ENCODE measurements at regions not wholly inside any gene's neighbourhood (a gene's known extent, or its start where the extent isn't known, plus 50 kb on each side); places are given as distances from the start of the nearest gene placed in this dataset.
A peak's percentile ranks its signal among the peaks of the same experiment; 100 is the strongest.
"Not testable (repeated sequence)": the region's sequence is repeated elsewhere in the genome, so short reads cannot be mapped to it uniquely, and the experiment has no call there.

DNA sequence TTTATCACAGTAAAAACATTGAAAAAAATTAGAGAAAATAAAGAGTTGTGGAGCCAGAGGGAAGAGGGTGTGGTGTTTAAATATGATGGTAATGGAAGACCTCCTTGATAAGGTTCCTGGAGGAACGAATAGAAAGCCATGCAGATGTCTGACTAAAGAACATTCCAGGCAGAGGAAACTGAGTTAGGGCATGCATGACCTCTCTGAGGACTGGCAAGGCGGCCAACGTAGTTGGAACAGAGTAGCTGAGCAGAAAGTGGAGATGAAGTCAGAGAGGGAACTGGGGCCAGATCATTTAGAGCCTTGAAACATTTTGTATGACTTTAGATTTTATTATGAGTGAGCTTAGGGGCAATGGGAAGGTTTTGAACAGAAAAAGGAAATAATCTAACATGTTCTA, 377.5 kb downstream of the HLX start:
- peaks cover 39% of the 10 kb centered on the region for H3K9me3 Mint-ChIP-seq
- H3K36me3 Mint-ChIP-seq (ENCODE audit: low read depth), result peaks cover 3% of the 10 kb centered on the region
- TF ChIP-seq CTCF (IDR thresholded peaks at IDR 0.05; ENCODE audit: unreplicated experiment in 3 of 3), result no peak
- no peaks in the 10 kb centered on the region for H3K4me1 Mint-ChIP-seq
- H3K27me3 Mint-ChIP-seq (ENCODE audit: low read depth), result peaks cover 6% of the 10 kb centered on the region
- no peak overlapping the region for H3K27ac Mint-ChIP-seq
- H3K4me3 Mint-ChIP-seq, result no peak overlapping the region

DNA sequence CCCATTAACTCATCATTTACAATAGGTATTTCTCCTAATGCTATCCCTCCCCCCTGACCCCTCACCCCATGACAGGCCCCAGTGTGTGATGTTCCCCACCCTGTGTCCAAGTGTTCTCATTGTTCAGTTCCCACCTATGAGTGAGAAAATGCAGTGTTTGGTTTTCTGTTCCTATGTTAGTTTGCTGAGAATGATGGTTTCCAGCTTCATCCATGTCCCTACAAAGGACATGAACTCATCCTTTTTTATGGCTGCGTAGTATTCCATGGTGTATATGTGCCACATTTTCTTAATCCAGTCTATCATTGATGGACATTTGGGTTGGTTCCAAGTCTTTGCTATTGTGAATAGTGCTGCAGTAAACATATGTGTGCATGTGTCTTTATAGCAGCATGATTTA, 378.3 kb downstream of the HLX start:
- H3K9me3 Mint-ChIP-seq, result peaks cover 40% of the 10 kb centered on the region
- H3K4me1 Mint-ChIP-seq; H3K4me3 Mint-ChIP-seq; H3K27ac Mint-ChIP-seq; H3K36me3 Mint-ChIP-seq (ENCODE audit: low read depth); H3K27me3 Mint-ChIP-seq (ENCODE audit: low read depth): not testable (repeated sequence)

GRCh38 chr1:221262677-221263076, 383.4 kb downstream of the HLX start:
- not testable (repeated sequence) for H3K27me3 Mint-ChIP-seq (ENCODE audit: low read depth); H3K4me3 Mint-ChIP-seq; H3K36me3 Mint-ChIP-seq (ENCODE audit: low read depth); H3K27ac Mint-ChIP-seq
- Mint-ChIP-seq H3K9me3 (peaks cover 35% of the 10 kb centered on the region), H3K4me1 (peaks cover 19% of the 10 kb centered on the region)

GRCh38 chr1:221263831-221264767, 384.9 kb downstream of the HLX start:
- Mint-ChIP-seq H3K27me3 (ENCODE audit: low read depth) (no peaks in the 10 kb centered on the region), H3K4me3 (no peak overlapping the region), H3K9me3 (peaks cover 24% of the 10 kb centered on the region), H3K36me3 (ENCODE audit: low read depth) (peaks cover 7% of the 10 kb centered on the region), H3K4me1 (peaks cover 19% of the 10 kb centered on the region), H3K27ac (peak overlapping the region in 2 of 3 experiments; percentile 23 to 37)
- peak in 2 of 3 experiments; percentile 34 to 50 for TF ChIP-seq CTCF (IDR thresholded peaks at IDR 0.05; ENCODE audit: unreplicated experiment in 3 of 3)

GRCh38 chr1:221264848-221265247, 385.6 kb downstream of the HLX start:
- no peak overlapping the region for H3K27ac Mint-ChIP-seq
- peaks cover 19% of the 10 kb centered on the region for H3K9me3 Mint-ChIP-seq
- no peak overlapping the region for H3K4me3 Mint-ChIP-seq
- TF ChIP-seq CTCF (IDR thresholded peaks at IDR 0.05; ENCODE audit: unreplicated experiment in 3 of 3), result no peak
- H3K27me3 Mint-ChIP-seq (ENCODE audit: low read depth), result peaks cover 2% of the 10 kb centered on the region
- H3K4me1 Mint-ChIP-seq, result peaks cover 19% of the 10 kb centered on the region
- peaks cover 7% of the 10 kb centered on the region for H3K36me3 Mint-ChIP-seq (ENCODE audit: low read depth)

DNA sequence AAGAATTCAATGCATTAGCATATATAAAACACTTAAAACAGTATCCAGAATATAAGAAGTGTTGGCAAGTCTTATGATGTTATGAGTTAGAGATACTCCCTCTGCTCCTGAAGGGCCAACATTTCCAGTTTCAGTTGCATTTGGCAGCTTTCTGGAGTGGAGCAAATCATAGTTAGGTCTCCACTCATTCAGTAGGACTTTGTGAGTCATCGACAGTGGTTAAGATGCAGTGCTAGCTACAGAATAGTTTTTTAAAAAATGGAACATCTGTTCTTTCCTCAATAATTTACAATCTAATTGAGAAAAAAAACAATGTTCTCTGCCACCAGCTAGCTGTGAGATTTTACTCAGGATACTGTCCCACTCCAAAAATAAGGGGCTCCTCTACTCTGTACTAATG, 389.1 kb downstream of the HLX start:
- peaks cover 11% of the 10 kb centered on the region for H3K27me3 Mint-ChIP-seq (ENCODE audit: low read depth)
- H3K4me1 Mint-ChIP-seq, result peaks cover 22% of the 10 kb centered on the region
- no peak overlapping the region for H3K4me3 Mint-ChIP-seq
- H3K36me3 Mint-ChIP-seq (ENCODE audit: low read depth), result peaks cover 7% of the 10 kb centered on the region
- H3K27ac Mint-ChIP-seq, result no peak overlapping the region
- TF ChIP-seq CTCF (IDR thresholded peaks at IDR 0.05; ENCODE audit: unreplicated experiment in 3 of 3), result no peak
- H3K9me3 Mint-ChIP-seq, result peaks cover 10% of the 10 kb centered on the region

GRCh38 chr1:221271701-221272100, 392.5 kb downstream of the HLX start:
- H3K4me3 Mint-ChIP-seq, result no peak overlapping the region
- H3K4me1 Mint-ChIP-seq, result peaks cover 15% of the 10 kb centered on the region
- H3K9me3 Mint-ChIP-seq, result no peaks in the 10 kb centered on the region
- TF ChIP-seq CTCF (IDR thresholded peaks at IDR 0.05; ENCODE audit: unreplicated experiment in 3 of 3), result no peak
- no peaks in the 10 kb centered on the region for H3K36me3 Mint-ChIP-seq (ENCODE audit: low read depth)
- peaks cover 27% of the 10 kb centered on the region for H3K27me3 Mint-ChIP-seq (ENCODE audit: low read depth)
- H3K27ac Mint-ChIP-seq, result no peak overlapping the region

Data from nephron (organoid).